GM18526 (cell line): ENCODE measurements at regions not wholly inside any gene's neighbourhood (a gene's known extent, or its start where the extent isn't known, plus 50 kb on each side); places are given as distances from the start of the nearest gene placed in this dataset.

Source experiments
- POLR2A ChIP-seq: IDR thresholded peaks from 3 replicates; pipeline ENCODE4 v1.6.1; 2011; ENCODE audit not compliant: insufficient read length; ENCODE audit errors: extremely low read depth

DNA sequence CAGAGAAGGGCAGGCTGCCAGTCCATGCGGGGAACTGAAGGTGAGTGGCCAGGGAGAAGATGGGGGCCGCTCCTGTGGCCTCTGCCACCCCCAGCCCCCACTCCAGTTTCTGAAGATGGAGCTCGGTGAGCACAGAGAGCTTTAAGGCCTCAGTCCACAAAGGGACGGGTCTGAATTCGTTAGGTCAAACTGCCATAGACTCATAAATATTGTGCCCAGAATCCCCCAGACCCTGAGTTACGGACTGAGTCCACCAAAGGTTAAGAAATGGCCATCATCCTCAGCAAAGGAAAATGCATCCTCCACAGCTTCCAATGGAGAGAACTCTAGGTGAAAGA lies 344.2 kb downstream of the BUD13 start:
- TF ChIP-seq POLR2A: no peak

DNA sequence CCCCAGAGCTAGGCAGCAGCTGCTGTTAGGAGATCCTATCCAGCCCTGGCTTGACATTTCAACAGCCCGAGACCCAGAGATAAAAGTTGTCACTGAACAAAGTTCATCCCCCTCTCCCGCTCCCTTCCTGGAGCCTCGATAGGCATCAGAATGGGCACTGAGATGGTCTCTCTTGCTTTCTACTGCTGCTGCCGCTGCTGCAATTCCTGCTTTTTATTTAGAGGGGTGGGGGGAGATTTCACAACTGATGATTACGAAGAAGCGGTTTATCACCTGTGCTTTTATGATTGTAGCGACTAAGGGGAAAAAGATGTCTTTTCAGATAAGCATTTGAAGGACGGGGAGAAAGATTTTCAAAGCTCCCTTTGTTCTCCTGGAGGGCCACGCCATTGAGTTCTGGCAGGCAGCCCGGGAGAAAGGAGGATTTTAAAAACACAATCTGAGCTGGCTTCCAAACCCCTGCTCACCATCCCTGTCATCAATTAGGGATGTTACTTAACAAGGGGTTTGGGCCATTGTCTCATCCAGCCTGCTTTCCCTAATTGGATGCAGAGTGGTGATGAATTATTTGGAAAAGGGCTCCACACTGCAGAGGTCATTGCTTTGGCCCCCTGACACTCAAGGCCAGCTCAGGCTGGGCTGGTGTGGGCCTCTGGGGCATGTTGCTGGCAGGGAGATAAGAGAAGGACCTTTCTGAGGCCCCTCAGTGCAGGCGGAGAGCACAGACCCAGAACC lies 344.7 kb downstream of the BUD13 start:
- TF ChIP-seq POLR2A: no peak

DNA sequence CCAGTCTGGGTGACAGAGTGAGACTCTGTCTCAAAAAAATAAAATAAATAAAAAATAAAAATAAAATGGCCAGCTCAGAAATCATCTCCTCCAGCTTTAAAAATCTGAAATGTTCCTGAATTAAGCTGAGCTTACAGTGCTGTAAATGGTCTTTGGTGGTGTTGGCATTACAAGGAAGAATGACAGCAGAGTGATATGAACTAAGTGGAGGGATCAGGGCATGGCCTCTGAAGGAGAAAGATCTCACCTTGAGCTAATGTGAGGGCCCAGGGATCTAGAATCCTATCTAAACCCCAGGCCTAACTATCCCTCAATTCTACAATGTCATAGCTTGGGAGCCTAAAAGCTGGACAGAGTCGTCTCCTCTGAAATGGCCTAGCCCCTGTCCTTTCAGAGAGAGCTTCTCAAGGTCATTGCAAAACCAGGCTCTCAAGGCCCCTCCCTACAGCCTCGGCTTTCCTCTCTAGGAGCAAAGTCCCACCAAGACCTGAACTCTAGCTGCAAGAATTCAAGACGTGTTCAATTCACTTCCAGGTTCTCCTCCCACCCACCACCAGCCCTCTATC lies 345.4 kb downstream of the BUD13 start:
- no peak for TF ChIP-seq POLR2A

DNA sequence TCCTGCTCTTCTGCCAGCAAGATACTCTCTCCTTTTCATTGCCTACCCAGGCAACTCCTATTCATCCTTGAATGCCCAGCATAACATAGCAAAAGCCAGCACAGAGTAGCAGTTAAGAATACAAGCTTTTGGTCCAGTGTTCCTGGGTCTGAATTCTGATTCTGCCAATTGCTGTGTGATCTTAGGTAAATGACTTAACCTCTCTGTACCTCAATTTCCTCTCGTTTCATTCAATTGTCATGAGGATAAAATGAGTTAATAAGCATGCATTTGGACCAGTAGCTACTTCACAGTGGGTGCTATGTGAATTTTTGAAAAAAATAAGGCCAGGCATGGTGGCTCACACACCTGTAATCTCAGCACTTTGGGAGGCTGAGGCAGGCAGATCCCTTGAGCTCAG lies 346.0 kb downstream of the BUD13 start:
- TF ChIP-seq POLR2A: no peak

DNA sequence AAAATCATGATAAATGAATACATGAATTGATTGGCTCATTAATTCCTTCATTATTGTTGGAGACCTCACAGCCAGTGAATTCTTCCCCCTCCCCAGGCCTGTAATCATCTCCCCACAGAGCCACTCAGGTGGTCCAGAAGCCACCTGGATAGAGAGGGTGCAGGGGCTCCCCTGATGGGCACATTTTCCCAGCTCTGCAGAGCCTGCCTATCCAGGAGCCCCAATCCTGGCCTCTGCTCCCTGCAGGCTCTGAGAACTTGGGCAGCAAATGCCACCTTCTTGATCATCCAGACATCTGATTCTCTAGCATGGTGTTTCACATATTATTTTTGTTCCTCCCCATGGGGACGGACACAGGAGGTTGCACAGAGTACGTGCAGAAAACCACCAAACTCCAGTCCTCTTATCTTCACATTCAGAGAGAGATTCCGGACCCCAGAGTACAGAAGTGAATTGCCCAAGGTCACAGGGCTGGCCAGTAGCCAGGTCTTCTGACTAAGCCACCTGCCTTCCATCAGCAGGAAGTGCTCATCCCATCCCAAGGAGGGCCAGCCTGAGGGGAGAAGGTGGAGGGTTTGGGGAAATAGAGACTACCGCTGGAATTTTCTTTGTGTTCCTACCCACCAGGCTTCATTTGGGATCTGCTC lies 348.0 kb downstream of the BUD13 start:
- no peak for TF ChIP-seq POLR2A

DNA sequence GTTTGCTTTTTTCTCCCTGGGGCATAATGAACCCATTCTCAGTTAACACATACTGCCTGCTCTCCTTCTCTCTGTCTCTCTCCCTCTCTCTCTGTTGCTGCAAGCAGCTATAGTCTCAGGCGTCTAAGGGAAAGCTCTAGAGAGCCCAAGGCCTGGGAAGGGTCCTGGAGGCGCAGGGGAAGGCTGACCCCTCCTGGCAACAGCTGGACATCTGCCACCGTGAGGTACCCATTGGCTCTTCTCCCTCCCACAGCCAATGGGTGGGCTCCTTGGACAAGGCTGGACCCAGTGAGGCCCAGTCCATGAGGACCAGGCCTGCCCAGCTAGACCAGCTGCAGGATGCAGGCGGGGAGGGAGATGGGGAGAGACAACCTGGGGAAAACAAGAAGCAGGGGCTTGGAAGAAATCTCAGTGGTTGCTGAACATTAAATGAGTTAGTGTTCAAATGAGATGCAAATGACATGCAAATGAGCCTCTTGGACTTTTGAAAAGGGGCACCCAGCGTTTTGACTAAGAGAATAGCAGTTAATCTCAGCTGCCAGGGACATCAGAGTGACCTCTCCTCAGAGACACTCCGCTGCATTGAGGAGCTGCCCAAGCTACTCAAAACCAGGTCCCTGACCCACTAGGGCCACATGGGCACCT lies 349.7 kb downstream of the BUD13 start:
- no peak for TF ChIP-seq POLR2A

DNA sequence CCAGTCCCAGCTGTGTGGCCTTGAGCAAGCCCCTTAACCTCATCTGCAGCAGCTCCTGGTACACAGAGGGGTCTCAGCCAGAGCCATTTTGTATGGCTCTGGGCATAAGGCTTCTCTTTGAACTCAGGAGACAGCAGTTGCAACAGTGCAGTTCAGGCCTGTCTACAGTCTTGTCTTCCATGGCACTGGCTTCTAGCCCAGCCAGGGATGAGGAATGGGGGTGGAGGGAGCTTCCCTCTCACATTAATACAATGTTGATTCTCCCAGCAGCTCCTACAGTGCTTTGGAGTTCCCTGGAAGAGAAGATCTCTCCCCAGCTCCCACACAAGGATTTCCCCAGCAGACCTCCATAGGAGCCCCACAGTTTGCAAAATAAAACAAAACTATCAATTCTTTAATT lies 350.2 kb downstream of the BUD13 start:
- TF ChIP-seq POLR2A: no peak

DNA sequence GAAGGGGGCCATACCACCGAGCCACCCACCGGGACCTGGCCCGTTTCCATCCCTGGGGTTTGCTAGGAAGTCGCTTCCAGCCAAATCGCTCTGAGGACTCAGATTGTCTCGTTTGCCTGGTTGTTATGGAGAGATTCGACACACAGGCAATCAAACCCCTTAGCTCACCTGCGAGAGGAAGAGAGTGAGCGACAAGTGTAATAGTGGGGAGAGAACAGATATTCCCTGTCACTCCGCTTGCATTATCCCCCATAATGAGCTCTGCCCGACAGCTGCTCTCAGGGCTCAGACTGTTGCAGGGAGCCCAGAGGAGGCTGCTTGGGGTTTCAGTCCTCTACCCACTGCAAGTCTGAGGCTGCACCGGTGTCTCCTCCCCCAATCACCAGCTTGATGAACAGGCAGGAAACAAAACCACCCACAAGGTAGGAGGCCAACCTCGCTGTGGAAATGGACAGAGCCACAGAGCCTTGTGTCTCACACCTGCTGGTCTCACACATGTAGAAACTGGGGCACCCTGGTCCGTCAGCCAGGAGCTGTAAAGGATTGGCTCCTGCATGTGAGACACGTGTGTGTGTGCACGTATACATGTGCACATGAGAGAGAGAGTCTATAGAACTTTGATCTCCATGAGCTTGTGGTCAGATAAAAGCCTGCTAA lies 351.1 kb downstream of the BUD13 start:
- no peak for TF ChIP-seq POLR2A

DNA sequence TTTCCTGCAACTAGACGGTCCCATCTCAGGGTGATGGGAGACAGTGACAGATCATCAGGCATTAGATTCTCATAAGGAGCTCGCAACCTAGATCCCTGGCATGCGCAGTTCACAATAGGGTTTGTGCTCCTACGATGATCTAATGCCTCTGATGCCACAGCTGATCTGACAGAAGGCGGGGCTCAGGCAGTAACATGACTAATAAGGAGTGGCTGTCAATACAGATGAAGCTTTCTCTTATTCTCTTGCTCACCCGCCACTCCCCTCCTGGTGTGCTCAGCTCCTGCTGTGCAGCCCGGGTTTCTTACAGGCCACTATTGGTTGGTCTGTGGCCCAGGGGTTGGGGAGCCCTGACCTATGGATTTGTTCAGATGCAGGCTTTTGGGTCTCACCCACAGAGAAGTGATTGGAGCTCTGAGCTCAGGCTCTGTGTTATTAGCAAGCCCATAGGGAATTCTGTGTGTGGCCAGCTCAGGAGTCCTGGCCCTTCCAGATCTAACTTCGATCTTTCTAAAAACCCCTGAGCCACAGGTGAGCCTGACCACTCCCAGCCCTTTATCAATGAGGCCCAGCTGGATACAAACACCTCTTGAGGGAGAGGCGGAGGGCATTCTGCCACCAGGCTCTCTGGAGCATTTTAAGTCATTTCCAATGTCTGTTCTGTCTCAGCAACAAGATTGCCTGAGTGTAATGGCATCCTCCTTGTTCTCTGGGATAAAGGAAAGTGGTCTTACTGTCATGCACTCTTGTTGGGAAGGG lies 351.8 kb downstream of the BUD13 start:
- TF ChIP-seq POLR2A: no peak

DNA sequence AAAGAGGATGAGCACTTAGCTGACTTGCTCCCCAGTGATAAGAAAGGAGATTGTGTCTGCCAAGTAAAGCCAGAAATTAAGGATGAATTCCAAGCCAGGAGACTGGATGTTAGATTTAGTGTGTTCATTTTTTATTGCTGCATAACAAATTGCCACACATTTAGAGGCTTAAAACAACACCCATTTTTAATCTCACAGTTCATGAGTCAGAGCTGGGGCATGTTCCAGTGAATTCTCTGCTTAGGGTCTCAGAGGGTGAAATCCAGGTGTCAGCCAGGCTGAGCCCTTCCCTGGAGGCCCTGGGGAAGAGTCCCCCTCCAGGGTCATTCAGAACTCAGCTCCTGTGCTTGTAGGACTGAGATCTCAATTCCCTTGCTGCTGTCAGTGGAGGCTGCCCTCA lies 352.8 kb downstream of the BUD13 start:
- no peak for TF ChIP-seq POLR2A

DNA sequence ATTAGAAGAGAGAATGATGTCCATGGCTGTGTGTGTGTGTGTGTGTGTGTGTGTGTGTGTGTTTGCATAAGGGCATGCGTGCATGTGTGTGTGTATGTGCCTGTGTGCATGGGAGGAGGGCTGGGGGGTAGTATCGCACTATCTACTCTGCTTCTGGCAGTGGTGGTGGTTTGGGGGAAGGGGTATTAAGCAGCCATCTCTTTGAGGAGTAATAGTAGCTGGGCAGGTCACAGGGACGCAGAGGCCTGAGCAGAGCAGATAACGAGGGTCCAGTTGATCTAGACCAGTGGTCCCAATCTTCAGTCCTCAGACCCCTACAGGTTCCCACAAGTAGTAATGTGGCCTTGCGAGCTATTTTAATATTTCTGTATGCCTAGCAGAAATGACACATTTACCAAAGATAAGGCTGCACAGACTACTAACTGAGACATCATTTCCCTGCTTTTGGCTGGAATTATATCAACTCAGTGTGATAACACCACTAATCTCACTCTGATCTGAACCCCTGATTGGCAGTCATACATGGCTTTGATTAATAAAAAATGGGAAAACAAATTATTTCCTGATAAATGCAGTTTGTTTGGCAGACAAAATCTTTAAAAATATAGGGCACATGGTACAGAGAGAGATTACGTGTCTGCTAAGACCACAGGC lies 354.3 kb downstream of the BUD13 start:
- TF ChIP-seq POLR2A: no peak

DNA sequence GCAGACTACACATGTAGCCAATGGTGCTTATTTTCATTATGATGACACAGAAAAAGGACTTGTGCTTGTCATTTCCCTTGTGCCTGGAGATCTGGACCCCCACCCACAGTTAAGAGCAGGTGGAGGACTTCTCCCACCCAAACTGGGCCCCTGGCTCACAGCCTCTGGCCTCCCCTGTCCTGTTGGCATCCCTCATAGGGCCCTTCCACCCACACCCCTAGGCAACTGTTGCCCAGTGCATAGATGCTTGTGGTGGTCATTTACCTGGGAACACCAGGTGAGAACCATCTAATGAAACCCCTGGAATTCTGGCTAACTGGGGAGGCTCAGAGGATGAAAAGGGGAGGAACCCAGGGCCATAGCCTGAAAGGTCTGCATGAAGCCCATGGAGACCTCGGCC lies 355.9 kb downstream of the BUD13 start:
- no peak for TF ChIP-seq POLR2A

DNA sequence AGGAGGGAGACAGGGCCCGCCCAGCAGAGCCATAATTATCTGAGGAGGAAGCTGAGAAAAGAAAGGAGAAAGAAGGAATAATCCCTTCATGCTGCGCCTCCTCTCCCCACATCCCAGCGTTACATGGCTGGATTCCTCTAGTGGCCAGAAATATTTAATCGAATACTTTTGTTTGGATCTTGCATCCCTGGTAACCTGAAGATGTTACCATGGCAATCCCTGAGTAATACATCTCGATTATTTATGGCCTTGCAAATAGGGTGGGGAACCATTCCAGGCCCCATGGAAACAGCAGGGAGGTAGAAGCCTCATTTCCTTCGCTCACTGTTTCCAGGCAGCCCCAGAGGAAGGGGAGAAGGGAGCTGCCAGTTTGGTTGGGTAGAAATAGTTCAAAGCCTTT lies 357.7 kb downstream of the BUD13 start:
- TF ChIP-seq POLR2A: no peak

DNA sequence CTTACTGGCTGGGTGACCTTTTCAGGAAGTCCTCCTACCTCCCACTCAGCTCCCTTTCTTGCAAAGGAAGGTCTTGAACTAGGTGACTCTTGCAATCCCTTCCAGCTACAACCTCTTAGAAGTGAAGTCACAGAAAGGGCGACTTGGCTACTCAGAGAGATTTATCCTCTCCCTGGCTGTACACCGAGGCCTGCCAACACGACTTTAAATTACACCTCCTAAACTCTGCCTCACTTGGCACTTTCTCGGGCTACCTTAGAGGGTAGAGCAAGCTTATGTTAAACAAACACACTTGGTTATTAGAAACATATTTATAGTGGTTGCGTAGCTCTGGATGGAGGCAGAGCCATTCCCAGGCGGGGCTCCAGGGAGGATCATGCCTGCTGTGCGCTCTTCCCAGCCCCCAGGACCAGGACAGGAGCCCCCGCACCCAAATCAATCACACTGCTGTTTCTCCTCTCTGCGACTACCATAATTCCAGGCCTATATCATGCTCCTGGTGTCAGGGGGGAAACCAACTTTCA lies 358.4 kb downstream of the BUD13 start:
- no peak for TF ChIP-seq POLR2A
